VCaP (cell line): ENCODE measurements at regions not wholly inside any gene's neighbourhood (a gene's known extent, or its start where the extent isn't known, plus 50 kb on each side); places are given as distances from the start of the nearest gene placed in this dataset.

ENCODE experiments used
- H3K27ac ChIP-seq: fragments of 450-650 bp; 2 replicates; pipeline ENCODE4 v1.5.1; 2017
- CTCF ChIP-seq: fragments of 450-650 bp; conservative IDR thresholded peaks from 2 replicates; pipeline ENCODE4 v1.5.1; 2017; ENCODE audit warnings: mild to moderate bottlenecking, moderate library complexity

- no peak overlapping the region for H3K27ac ChIP-seq
- TF ChIP-seq CTCF: no peak
Observed at GRCh38 chr4:162510115-162510514, 346.3 kb upstream of the FSTL5 start.

GRCh38 chr4:162509333-162509732 lies 345.5 kb upstream of the FSTL5 start:
- no peak for TF ChIP-seq CTCF
- H3K27ac ChIP-seq: no peak overlapping the region

- H3K27ac ChIP-seq: no peak overlapping the region
- TF ChIP-seq CTCF: no peak
Observed at GRCh38 chr4:162506253-162506652, 342.5 kb upstream of the FSTL5 start.

GRCh38 chr4:162503868-162504267 lies 340.1 kb upstream of the FSTL5 start:
- TF ChIP-seq CTCF: no peak

GRCh38 chr4:162502109-162502508 lies 338.3 kb upstream of the FSTL5 start:
- TF ChIP-seq CTCF: no peak
- no peak overlapping the region for H3K27ac ChIP-seq

More at GRCh38 chr4:162503868-162504267, 340.1 kb upstream of the FSTL5 start:
- H3K27ac ChIP-seq: no peak overlapping the region

GRCh38 chr4:162499478-162499877 lies 335.7 kb upstream of the FSTL5 start:
- TF ChIP-seq CTCF: peak; percentile 67
- H3K27ac ChIP-seq: no peak overlapping the region

GRCh38 chr4:162498168-162498567 lies 334.4 kb upstream of the FSTL5 start:
- no peak overlapping the region for H3K27ac ChIP-seq
- no peak for TF ChIP-seq CTCF
